Endothelial cell of umbilical vein (primary cell): ENCODE measurements at regions not wholly inside any gene's neighbourhood (a gene's known extent, or its start where the extent isn't known, plus 50 kb on each side); places are given as distances from the start of the nearest gene placed in this dataset.

Experiments
- BruUV-seq: library from RNA; stranded (reverse); fragments of 400-500 nt; replicated peaks from 2 replicates; lab custom pipeline; 2021; lab: Mats Ljungman, UMichigan
- CTCF ChIA-PET: fragments of 300-600, 350-600 bp; sonication (Branson Sonifier 250); formaldehyde crosslinking; loops from one replicate; lab custom pipeline; 2021; ENCODE audit warnings: antibody characterized with exemption, inconsistent platforms; lab: Charles Lee
- POLR2A ChIA-PET: fragments of 300-600, 350-600 bp; sonication (Branson Sonifier 250); formaldehyde crosslinking; loops from one replicate; lab custom pipeline; 2021; ENCODE audit warnings: antibody characterized with exemption, inconsistent platforms; lab: Charles Lee
- DNase-seq: peaks from one replicate; pipeline ENCODE4 v3.0.0-alpha.2; 2011; ENCODE audit warnings: low read depth, low spot score
- FAIRE-seq: peaks from 2 replicates; lab custom pipeline; 2011; peaks lifted over from hg19 to GRCh38; lab: Jason Lieb, UNC
- H2AFZ ChIP-seq: 2 replicates; pipeline ENCODE4 v1.6.0; 2012; ENCODE audit warnings: low read depth, low read length, control low read depth, inconsistent platforms
- H3K27ac ChIP-seq: 2 replicates; pipeline ENCODE4 v1.5.1; 2011; ENCODE audit warnings: low read depth, mild to moderate bottlenecking, control low read depth, low read length, moderate library complexity; ENCODE audit not compliant: insufficient read depth
- H3K27me3 ChIP-seq, 2 experiments: 2 replicates each; pipeline versions ENCODE4 v1.6.0 to v1.6.1; 2011; ENCODE audit warnings: low read length in 2 of 2, mixed read lengths in 1 of 2; ENCODE audit not compliant: control insufficient read depth in 2 of 2, insufficient read depth in 2 of 2
- H3K36me3 ChIP-seq, 2 experiments: 2 replicates in 1 of 2; 3 replicates in 1 of 2; pipeline ENCODE4 v1.5.1; 2011; ENCODE audit warnings: low read length in 2 of 2, mild to moderate bottlenecking in 1 of 2, moderate library complexity in 1 of 2; ENCODE audit not compliant: control insufficient read depth in 2 of 2, insufficient read depth in 2 of 2; ENCODE audit errors: extremely low read depth in 1 of 2
- H3K4me1 ChIP-seq: 3 replicates; pipeline ENCODE4 v1.5.1; 2011; ENCODE audit warnings: mild to moderate bottlenecking, low read length; ENCODE audit not compliant: control insufficient read depth, insufficient read depth; ENCODE audit errors: extremely low read depth
- H3K4me2 ChIP-seq: 2 replicates; pipeline ENCODE4 v1.6.1; 2011; ENCODE audit warnings: low read length, control low read depth, mixed read lengths; ENCODE audit not compliant: insufficient read depth
- H3K4me3 ChIP-seq, 3 experiments: fragments of 200-600 bp in 1 of 3; sonication (generic), shearing (Covaris generic) in 1 of 3; replicated peaks in 1 of 3; 2 replicates each; pipeline ENCODE4 v1.5.1; 2011 to 2016; ENCODE audit warnings: control low read depth in 3 of 3, low read length in 3 of 3, mild to moderate bottlenecking in 2 of 3, inconsistent platforms in 1 of 3, low read depth in 1 of 3, moderate library complexity in 1 of 3; ENCODE audit not compliant: insufficient read depth in 1 of 3
- H3K79me2 ChIP-seq: 2 replicates; pipeline ENCODE4 v1.6.0; 2012; ENCODE audit warnings: low read length, inconsistent platforms; ENCODE audit not compliant: control insufficient read depth, insufficient read depth
- H3K9ac ChIP-seq: replicated peaks from 2 replicates; pipeline ENCODE3; 2011; ENCODE audit warnings: low read length, control low read depth; ENCODE audit not compliant: insufficient read depth; ENCODE audit errors: extremely low read depth
- H3K9me1 ChIP-seq: replicated peaks from 3 replicates; pipeline ENCODE4 v1.6.0; 2011; ENCODE audit warnings: mild to moderate bottlenecking, low read length; ENCODE audit not compliant: control insufficient read depth, insufficient read depth; ENCODE audit errors: extremely low read depth
- H3K9me3 ChIP-seq: replicated peaks from 2 replicates; pipeline ENCODE4 v1.5.1; 2012; ENCODE audit warnings: low read length, inconsistent platforms; ENCODE audit not compliant: control insufficient read depth, insufficient read depth
- H4K20me1 ChIP-seq: replicated peaks from 2 replicates; pipeline ENCODE3; 2011; ENCODE audit warnings: mild to moderate bottlenecking, low read length; ENCODE audit not compliant: control insufficient read depth, insufficient read depth; ENCODE audit errors: extremely low read depth
- EZH2 ChIP-seq: IDR thresholded peaks from 2 replicates; pipeline ENCODE4 v1.6.1; 2012; ENCODE audit warnings: borderline replicate concordance, low read depth, mild to moderate bottlenecking, moderate library complexity, low read length, inconsistent platforms; ENCODE audit not compliant: severe bottlenecking
- FOS ChIP-seq: IDR thresholded peaks from 2 replicates; pipeline ENCODE4 v1.6.1; 2011; ENCODE audit warnings: mild to moderate bottlenecking, low read length, moderate library complexity, borderline replicate concordance; ENCODE audit not compliant: insufficient read depth
- GATA2 ChIP-seq: IDR thresholded peaks from 2 replicates; pipeline ENCODE4 v1.7.0; 2011; ENCODE audit warnings: low read depth, mild to moderate bottlenecking, moderate library complexity, mixed read lengths, low read length; ENCODE audit not compliant: insufficient read length, insufficient read depth
- JUN ChIP-seq: IDR thresholded peaks from 2 replicates; pipeline ENCODE4 v1.6.1; 2011; ENCODE audit warnings: borderline replicate concordance, low read depth; ENCODE audit not compliant: insufficient read length, insufficient read depth
- MYC ChIP-seq: IDR thresholded peaks from one replicate; pipeline ENCODE4 v1.6.1; 2011; ENCODE audit warnings: mild to moderate bottlenecking, low read depth, low read length
- POLR2AphosphoS5 ChIP-seq: IDR thresholded peaks from 2 replicates; pipeline ENCODE4 v1.6.1; 2012; ENCODE audit warnings: low read depth, mild to moderate bottlenecking, control low read depth, low read length, moderate library complexity; ENCODE audit not compliant: insufficient read depth
- dilution Hi-C: fragments of 300-500 bp; cut with MboI; formaldehyde crosslinking; loops from one replicate; pipeline ENCODE4 v1.15.0; 2019; ENCODE audit warnings: low sequenced_read_pairs; ENCODE audit not compliant: extremely low pct_ligation_motif_present
- intact Hi-C: fragments of 100-400 bp; cut with micrococcal nuclease; formaldehyde crosslinking; loops from one replicate; pipeline ENCODE4 v1.10.0; 2022
- TF ChIP-seq, protein P1 (sequence below), 2 donors: IDR thresholded peaks; 1 replicate in 1 of 2; 2 replicates in 1 of 2; pipeline ENCODE4 v1.5.1; 2011; ENCODE audit warnings: low read length in 2 of 2, mild to moderate bottlenecking in 2 of 2, moderate library complexity in 2 of 2, control low read depth in 1 of 2, inconsistent platforms in 1 of 2, low read depth in 1 of 2; ENCODE audit not compliant: insufficient read depth in 1 of 2; ENCODE audit errors: extremely low read depth in 1 of 2

GRCh38 chr5:52504584-52505240 is 283.0 kb upstream of the ITGA1 start:
- Histone ChIP-seq H4K20me1 (no peaks in the 10 kb centered on the region), H3K27ac (no peak overlapping the region), H3K9ac (no peak overlapping the region), H3K36me3 (no peaks in the 10 kb centered on the region), H3K9me1 (no peaks in the 10 kb centered on the region), H3K4me2 (no peak overlapping the region), H3K27me3 (no peaks in the 10 kb centered on the region), H2AFZ (no peak overlapping the region), H3K79me2 (no peaks in the 10 kb centered on the region), H3K9me3 (no peaks in the 10 kb centered on the region), H3K4me3 (no peak overlapping the region), H3K4me1 (no peaks in the 10 kb centered on the region)
- POLR2A ChIA-PET, result no interaction called here
- FAIRE-seq (no peak), DNase-seq (no peak)
- dilution Hi-C loops, result no loop called here
- intact Hi-C loops, result no loop called here
- CTCF ChIA-PET, result no interaction called here
- BruUV-seq, result no TSS peak
- TF ChIP-seq JUN, result no peak
- no peak for TF ChIP-seq FOS
- no peak for TF ChIP-seq MYC
- TF ChIP-seq POLR2AphosphoS5, result no peak
- no peak for TF ChIP-seq GATA2
- TF ChIP-seq, protein P1, sequence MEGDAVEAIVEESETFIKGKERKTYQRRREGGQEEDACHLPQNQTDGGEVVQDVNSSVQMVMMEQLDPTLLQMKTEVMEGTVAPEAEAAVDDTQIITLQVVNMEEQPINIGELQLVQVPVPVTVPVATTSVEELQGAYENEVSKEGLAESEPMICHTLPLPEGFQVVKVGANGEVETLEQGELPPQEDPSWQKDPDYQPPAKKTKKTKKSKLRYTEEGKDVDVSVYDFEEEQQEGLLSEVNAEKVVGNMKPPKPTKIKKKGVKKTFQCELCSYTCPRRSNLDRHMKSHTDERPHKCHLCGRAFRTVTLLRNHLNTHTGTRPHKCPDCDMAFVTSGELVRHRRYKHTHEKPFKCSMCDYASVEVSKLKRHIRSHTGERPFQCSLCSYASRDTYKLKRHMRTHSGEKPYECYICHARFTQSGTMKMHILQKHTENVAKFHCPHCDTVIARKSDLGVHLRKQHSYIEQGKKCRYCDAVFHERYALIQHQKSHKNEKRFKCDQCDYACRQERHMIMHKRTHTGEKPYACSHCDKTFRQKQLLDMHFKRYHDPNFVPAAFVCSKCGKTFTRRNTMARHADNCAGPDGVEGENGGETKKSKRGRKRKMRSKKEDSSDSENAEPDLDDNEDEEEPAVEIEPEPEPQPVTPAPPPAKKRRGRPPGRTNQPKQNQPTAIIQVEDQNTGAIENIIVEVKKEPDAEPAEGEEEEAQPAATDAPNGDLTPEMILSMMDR (IDR thresholded peaks at IDR 0.05; ENCODE audit: extremely low read depth in 1 of 2, insufficient read depth in 1 of 2, low read depth in 1 of 2, low read length in 2 of 2), result no peak
- TF ChIP-seq EZH2, result no peak
